ENCODE measurements at regions not wholly inside any gene's neighbourhood (a gene's known extent, or its start where the extent isn't known, plus 50 kb on each side); places are given as distances from the start of the nearest gene placed in this dataset.
A peak's percentile ranks its signal among the peaks of the same experiment; 100 is the strongest.

DNA sequence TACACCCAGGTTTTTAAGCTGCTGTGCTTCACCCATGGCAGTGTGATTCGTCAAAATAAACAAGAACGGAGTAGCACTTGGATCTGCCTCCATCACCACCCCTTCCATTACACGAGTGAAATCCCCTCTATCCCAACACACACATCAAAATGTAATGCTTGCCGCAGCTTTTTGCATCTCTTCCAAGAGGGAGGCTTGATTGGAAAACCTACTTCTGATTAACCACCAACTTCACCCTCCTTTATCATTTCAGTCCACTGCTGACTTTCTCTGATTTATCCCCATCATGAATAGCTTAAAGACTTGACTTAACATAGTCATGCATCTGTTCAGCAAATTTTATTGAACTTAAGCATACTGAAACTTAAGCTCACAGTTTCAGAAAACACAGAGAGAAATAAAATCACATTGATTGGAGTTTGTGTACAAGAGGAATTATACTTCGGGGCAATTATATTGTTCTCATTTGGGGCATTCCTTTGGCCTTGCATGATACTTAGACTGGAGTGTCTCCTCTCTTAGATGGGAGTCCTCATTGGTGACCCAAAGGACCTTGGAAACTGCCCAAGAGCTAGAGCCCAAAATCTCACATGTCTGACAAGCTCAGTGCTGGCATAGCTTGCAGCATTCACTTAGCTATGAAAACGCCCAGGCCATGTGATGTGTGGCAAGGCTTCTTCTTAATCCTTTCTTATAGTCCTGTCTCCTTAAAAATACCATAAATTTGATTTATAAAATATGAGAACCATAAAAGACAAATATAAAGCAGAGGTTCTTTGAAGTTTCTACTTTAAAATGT is 124.3 kb upstream of the UMPS start:
- in situ Hi-C loops (cut with HindIII; ENCODE audit: low sequenced_read_pairs) = no loop called here
- TF ChIP-seq, protein P1, sequence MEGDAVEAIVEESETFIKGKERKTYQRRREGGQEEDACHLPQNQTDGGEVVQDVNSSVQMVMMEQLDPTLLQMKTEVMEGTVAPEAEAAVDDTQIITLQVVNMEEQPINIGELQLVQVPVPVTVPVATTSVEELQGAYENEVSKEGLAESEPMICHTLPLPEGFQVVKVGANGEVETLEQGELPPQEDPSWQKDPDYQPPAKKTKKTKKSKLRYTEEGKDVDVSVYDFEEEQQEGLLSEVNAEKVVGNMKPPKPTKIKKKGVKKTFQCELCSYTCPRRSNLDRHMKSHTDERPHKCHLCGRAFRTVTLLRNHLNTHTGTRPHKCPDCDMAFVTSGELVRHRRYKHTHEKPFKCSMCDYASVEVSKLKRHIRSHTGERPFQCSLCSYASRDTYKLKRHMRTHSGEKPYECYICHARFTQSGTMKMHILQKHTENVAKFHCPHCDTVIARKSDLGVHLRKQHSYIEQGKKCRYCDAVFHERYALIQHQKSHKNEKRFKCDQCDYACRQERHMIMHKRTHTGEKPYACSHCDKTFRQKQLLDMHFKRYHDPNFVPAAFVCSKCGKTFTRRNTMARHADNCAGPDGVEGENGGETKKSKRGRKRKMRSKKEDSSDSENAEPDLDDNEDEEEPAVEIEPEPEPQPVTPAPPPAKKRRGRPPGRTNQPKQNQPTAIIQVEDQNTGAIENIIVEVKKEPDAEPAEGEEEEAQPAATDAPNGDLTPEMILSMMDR (IDR thresholded peaks at IDR 0.05; ENCODE audit: low read depth, low read length, missing control alignments) = no peak
- DNase-seq (ENCODE audit: low read depth) = no peak
- no peak overlapping the region for H3K4me3 ChIP-seq (ENCODE audit: low read depth, low read length)

DNA sequence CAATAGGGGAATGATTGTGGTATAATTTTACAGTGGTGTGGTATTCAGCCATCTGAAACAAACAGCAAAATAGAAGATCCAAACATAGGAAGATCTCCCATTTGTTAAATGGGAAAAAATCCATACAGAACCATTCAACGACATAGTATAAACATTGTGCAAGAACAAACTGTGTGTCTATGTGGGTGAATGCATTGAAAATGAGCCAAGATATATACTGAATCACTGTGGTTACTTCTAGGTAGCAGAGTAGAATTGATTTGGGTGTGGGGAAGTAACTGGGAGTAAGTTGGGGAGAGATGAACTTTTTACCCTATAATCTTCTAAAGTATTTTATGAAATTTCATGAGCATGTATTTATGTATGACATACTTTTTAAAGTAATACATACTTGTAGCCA is 123.1 kb upstream of the UMPS start:
- in situ Hi-C loops (cut with HindIII; ENCODE audit: low sequenced_read_pairs) = no loop called here
- no peak overlapping the region for H3K4me3 ChIP-seq (ENCODE audit: low read depth, low read length)
- DNase-seq (ENCODE audit: low read depth) = peak; percentile 73
- TF ChIP-seq, protein P1 (IDR thresholded peaks at IDR 0.05; ENCODE audit: low read depth, low read length, missing control alignments) = no peak

DNA sequence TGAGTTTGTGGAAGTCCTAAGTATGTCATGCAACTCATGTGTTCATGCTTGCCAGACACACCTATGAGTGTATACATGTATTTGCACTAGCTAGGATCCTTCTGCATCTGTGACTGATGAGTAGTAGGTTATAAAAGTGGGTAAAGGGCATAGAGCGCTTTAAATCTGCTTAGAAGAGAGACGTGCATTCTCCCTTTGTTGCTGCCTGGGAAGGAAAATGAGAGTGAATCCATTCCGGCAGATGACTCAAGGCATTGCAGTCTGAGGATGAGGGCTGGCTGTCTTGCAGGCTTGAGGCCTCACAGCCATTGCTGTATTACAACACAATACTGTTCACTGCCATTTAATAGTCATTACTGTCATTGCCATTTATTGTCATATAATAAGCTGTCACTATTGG is 120.8 kb upstream of the UMPS start:
- DNase-seq (ENCODE audit: low read depth) = no peak
- no peak overlapping the region for H3K4me3 ChIP-seq (ENCODE audit: low read depth, low read length)
- TF ChIP-seq, protein P1 (IDR thresholded peaks at IDR 0.05; ENCODE audit: low read depth, low read length, missing control alignments) = no peak
- in situ Hi-C loops (cut with HindIII; ENCODE audit: low sequenced_read_pairs) = no loop called here

DNA sequence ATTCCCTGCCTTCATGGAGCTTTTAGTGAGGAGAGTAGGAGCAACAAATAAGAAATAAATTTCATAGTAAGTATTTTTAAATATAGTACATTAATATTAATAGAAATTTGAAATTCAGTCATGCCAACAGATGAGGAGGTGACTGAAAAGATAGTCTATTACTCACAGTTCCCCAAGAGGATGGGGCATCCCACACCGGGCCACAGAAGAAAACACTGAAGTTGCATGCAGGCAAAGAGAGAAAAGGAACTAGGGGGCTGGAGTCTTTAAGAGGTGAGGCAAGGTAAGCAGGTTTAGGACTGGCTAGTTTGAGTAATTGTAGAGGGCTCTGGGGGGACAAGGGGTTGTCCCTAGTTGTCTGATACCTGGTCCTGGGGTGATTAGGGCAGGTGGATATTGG is 120.1 kb upstream of the UMPS start:
- TF ChIP-seq, protein P1 (IDR thresholded peaks at IDR 0.05; ENCODE audit: low read depth, low read length, missing control alignments) = no peak
- in situ Hi-C loops (cut with HindIII; ENCODE audit: low sequenced_read_pairs) = no loop called here
- no peak for DNase-seq (ENCODE audit: low read depth)
- H3K4me3 ChIP-seq (ENCODE audit: low read depth, low read length) = no peak overlapping the region

DNA sequence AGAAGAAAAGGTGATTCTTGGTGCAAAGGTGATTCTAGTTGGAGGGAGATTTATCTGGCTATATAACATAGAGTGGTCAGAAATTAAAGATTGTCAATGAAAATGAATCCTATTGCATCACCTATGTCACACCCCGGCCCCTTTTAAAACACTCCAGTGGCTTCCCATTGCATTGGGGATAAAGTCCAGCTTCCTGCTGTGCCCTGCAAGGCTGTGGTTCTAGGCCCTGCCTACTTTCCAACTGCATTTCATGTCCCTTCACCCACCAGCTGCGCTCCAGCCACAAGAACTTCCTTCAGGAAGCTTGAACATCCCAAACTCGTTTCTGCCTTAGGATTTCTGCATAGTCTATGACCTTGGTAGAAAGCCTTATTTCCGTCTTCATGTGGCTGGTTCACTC is 118.7 kb upstream of the UMPS start:
- in situ Hi-C loops (cut with HindIII; ENCODE audit: low sequenced_read_pairs) = no loop called here
- H3K4me3 ChIP-seq (ENCODE audit: low read depth, low read length) = no peak overlapping the region
- TF ChIP-seq, protein P1 (IDR thresholded peaks at IDR 0.05; ENCODE audit: low read depth, low read length, missing control alignments) = no peak
- no peak for DNase-seq (ENCODE audit: low read depth)

DNA sequence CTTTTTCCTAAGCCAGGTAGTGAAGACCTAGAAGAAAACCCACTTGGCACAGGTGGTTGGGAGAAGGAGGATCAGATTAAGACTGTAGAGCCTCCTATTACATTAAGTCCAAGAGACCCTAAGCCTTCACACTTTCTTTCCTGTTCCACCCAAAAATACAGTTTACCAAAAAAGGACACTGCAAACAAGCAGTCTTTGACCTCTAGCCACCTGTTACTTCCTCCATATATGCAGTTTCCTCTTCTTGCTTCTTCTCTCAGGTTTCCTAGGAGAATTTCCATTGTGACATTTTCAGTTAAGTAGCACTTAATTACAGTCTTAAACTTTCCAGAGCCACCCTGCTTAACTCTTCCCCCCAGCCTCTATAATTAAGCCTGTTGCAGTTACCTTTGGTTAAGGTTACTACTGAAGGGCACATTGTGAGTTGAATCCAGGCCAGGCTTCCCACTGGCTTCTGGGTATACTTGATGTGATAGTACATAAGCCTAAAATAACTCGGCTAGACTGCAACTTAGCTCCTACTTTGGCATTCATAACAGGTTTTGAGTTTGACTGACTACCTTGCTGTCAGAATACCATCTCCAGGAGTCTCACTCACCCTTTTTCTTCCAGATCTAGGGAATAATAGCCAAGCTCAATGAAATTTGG is 114.2 kb upstream of the UMPS start:
- no peak overlapping the region for H3K4me3 ChIP-seq (ENCODE audit: low read depth, low read length)
- in situ Hi-C loops (cut with HindIII; ENCODE audit: low sequenced_read_pairs) = no loop called here
- no peak for DNase-seq (ENCODE audit: low read depth)
- TF ChIP-seq, protein P1 (IDR thresholded peaks at IDR 0.05; ENCODE audit: low read depth, low read length, missing control alignments) = no peak
